ENCODE measurements at regions not wholly inside any gene's neighbourhood (a gene's known extent, or its start where the extent isn't known, plus 50 kb on each side); places are given as distances from the start of the nearest gene placed in this dataset.
A peak's percentile ranks its signal among the peaks of the same experiment; 100 is the strongest.

DNA sequence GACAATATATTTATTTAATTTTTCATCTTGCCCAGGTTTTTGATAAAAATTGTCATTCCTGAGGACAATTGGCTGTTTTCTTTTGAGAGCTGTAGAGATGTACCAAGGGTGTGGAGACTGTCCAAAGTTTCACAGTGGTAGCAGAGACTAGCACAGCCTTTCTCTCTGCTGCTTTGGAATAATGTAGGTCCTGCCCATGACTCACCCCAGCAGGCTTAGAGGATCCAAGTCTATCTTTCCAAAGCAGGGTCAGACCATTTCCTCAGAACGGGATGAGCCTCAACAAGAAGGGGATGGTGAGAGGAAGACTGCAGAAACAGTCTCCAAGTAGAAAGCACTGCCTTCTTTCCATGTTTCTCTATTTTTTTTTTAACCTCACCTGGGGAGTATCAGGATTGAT is 131.5 kb upstream of the RPL34 start:
- Mint-ChIP-seq H3K27ac (no peak overlapping the region), H3K27me3 (no peaks in the 10 kb centered on the region), H3K9me3 (ENCODE audit: low read depth) (peaks cover 7% of the 10 kb centered on the region), H3K4me1 (peaks cover 13% of the 10 kb centered on the region), H3K36me3 (ENCODE audit: low read depth) (no peaks in the 10 kb centered on the region), H3K4me3 (no peak overlapping the region)
- CTCF ChIA-PET = no interaction called here
- DNase-seq (no peak), ATAC-seq (no peak)
- intact Hi-C loops (cut with DNase I, micrococcal nuclease) = no loop called here
- POLR2A ChIA-PET = no interaction called here

DNA sequence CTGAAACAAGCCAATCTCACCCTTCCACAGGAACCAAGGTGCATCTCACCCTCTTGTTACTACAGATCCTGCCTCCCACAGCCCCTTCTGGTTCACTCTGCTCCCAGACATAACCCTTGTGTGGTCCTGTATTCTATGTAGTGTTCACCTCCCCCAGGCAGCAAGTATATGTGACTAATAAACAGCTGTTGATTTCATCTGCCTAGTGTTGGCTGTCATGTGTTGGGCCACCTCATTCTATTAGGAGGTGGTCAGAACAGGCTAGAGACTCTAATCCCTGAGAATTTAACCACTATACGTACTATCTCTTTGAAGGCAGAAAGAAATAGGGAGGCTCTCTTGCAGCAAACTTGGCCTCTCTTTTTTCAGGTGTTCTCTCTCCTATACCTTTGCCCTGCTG is 134.3 kb upstream of the RPL34 start:
- ChIA-PET CTCF (no interaction called here), POLR2A (no interaction called here)
- Mint-ChIP-seq H3K4me1 (peaks cover 34% of the 10 kb centered on the region), H3K36me3 (ENCODE audit: low read depth) (no peaks in the 10 kb centered on the region), H3K9me3 (ENCODE audit: low read depth) (no peaks in the 10 kb centered on the region), H3K4me3 (no peak overlapping the region), H3K27me3 (no peaks in the 10 kb centered on the region), H3K27ac (no peak overlapping the region)
- ATAC-seq (no peak), DNase-seq (no peak)
- intact Hi-C loops (cut with DNase I, micrococcal nuclease) = no loop called here

DNA sequence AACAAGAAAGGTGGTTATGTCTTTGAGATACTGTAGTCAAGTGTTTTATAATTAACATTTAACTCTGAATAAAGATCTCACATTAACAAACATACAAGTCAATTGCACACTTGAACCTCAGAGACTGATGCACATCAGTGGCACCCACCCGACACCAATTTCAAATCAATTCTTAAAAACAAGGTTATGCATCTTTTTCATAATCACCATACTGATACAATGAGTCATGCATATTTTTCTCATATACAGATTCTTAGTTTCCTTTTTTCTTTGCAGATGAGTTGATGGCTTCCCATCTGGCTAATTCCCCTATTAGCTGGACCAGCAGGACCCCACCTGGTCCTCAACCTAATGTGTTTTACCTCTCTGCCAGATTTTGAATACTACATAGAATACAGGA is 136.2 kb upstream of the RPL34 start:
- Mint-ChIP-seq H3K4me3 (no peak overlapping the region), H3K27ac (peak overlapping the region; percentile 28), H3K36me3 (ENCODE audit: low read depth) (no peaks in the 10 kb centered on the region), H3K4me1 (peaks cover 34% of the 10 kb centered on the region), H3K9me3 (ENCODE audit: low read depth) (no peaks in the 10 kb centered on the region), H3K27me3 (no peaks in the 10 kb centered on the region)
- peak; percentile 55 for ATAC-seq
- intact Hi-C loops (cut with DNase I, micrococcal nuclease) = loop anchor here (5.0 kb wide), 2 partner anchors 57 to 317 kb away; partner anchors contain the start of gene LEF1 (in 2 of the 2)
- no peak for DNase-seq
- POLR2A ChIA-PET = no interaction called here
- CTCF ChIA-PET = no interaction called here

DNA sequence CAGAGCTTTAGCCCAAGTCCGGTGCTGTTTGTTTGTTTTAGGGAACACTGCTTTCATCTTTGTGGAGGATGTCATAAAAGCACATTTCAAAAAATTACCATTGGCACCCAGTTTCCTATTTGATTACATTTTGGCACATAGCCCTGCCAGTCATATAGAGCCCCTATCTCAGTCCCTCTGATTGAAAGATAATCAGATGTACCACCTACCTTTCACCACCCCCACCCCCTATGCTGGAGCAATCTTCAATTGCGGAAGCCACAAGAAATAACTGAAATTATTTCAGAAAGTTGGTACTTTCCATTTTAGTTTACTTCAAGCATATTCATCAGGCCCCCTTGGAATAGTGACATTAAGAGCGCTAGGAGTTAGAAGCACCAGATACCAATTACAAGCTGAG is 136.7 kb upstream of the RPL34 start:
- no peaks in the 10 kb centered on the region for H3K36me3 Mint-ChIP-seq (ENCODE audit: low read depth)
- no peaks in the 10 kb centered on the region for H3K9me3 Mint-ChIP-seq (ENCODE audit: low read depth)
- ChIA-PET CTCF (interaction anchor here (1.0 kb wide), 1 partner anchor 89 kb away, joined by 3 read pairs; no protein-coding TSS in a partner anchor), POLR2A (no interaction called here)
- DNase-seq (no peak), ATAC-seq (peak; percentile 35)
- no peak overlapping the region for H3K27ac Mint-ChIP-seq
- peaks cover 34% of the 10 kb centered on the region for H3K4me1 Mint-ChIP-seq
- intact Hi-C loops (cut with DNase I, micrococcal nuclease) = loop anchor here (5.0 kb wide), 2 partner anchors 56 to 316 kb away; partner anchors contain the start of gene LEF1 (in 2 of the 2)
- H3K27me3 Mint-ChIP-seq = no peaks in the 10 kb centered on the region
- H3K4me3 Mint-ChIP-seq = no peak overlapping the region

DNA sequence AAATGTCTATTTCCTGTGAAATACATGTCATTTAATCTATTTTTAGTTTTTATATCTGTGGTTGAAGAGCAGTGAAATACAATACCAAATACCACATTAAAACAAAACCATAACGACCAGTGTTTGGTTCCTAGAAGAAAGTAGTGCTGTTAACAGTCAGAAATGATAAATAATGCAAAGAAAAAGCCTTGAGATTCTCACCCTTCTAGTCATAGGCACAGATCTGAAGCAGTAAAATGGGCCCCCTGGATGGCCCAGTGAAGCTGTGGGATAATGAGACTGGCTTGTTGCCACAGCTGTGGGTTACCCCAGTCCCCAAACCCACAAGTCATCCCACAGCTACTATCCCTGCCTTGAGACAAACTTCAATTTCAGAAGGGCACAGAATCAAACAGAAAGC is 137.3 kb upstream of the RPL34 start:
- H3K9me3 Mint-ChIP-seq (ENCODE audit: low read depth) = no peaks in the 10 kb centered on the region
- H3K27ac Mint-ChIP-seq = no peak overlapping the region
- no peak overlapping the region for H3K4me3 Mint-ChIP-seq
- intact Hi-C loops (cut with DNase I, micrococcal nuclease) = loop anchor here (5.0 kb wide), 2 partner anchors 56 to 316 kb away; partner anchors contain the start of gene LEF1 (in 2 of the 2)
- peak; percentile 68 for ATAC-seq
- POLR2A ChIA-PET = no interaction called here
- CTCF ChIA-PET = interaction anchor here (1.0 kb wide), 1 partner anchor 89 kb away, joined by 3 read pairs; no protein-coding TSS in a partner anchor
- H3K36me3 Mint-ChIP-seq (ENCODE audit: low read depth) = no peaks in the 10 kb centered on the region
- DNase-seq = peak; percentile 58
- H3K4me1 Mint-ChIP-seq = peaks cover 34% of the 10 kb centered on the region
- H3K27me3 Mint-ChIP-seq = no peaks in the 10 kb centered on the region

DNA sequence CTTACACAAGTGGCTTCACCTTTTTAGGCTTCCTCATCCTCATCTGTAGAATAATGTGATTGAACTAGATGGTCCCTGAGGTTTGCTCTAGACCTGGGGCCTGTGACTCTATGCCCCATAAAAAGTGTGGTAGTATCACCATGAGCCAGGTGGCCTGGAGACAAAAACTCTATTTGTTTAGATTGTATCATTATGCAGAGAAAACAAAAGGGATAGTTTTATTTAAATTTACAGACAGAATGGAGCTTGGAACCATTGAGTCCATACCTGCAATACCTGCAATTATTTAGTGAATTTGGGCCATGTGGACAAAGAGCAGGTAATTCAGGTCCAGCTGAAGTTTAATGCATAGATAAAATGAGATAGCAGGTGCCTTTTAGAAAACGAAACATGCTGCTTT is 139.5 kb upstream of the RPL34 start:
- Mint-ChIP-seq H3K27me3 (no peaks in the 10 kb centered on the region), H3K4me3 (no peak overlapping the region), H3K4me1 (peaks cover 34% of the 10 kb centered on the region), H3K36me3 (ENCODE audit: low read depth) (no peaks in the 10 kb centered on the region), H3K27ac (no peak overlapping the region), H3K9me3 (ENCODE audit: low read depth) (no peaks in the 10 kb centered on the region)
- intact Hi-C loops (cut with DNase I, micrococcal nuclease) = loop anchor here (5.0 kb wide), 2 partner anchors 54 to 314 kb away; partner anchors contain the start of gene LEF1 (in 2 of the 2)
- ChIA-PET POLR2A (no interaction called here), CTCF (interaction anchor here (1.0 to 1.4 kb wide), 3 partner anchors 11 to 121 kb away, joined by 4 to 5 read pairs (median 4); no protein-coding TSS in a partner anchor)
- no peak for DNase-seq
- no peak for ATAC-seq

DNA sequence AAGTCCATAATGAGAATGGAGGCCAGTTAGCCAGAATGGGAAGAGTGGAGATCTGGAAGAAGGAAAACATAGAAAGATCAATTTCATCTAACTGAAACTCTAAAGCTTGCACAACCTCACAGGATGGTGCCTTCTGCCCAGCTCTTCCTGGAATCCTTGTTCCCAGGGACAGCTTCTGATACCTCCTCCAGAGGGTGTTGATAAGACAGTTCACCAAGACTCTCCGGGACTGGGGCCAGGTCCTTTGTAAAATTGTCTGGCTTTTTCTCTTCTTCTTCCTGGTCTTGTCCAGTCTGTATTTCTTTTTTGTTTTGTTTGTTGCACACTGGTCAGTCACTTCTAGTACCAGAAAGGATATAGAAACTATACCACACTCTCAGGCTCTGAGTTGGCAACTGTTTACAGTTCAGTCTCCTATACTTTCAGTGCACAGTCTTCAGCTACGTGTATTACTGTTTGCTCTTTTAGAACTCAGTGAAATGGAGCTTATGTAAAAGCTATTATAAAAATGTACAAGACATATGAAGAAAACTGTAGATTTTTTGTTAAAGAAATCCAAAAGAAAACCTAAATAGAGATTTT is 142.8 kb upstream of the RPL34 start:
- intact Hi-C loops (cut with DNase I, micrococcal nuclease) = no loop called here
- CTCF ChIA-PET = interaction anchor here (1.0 to 1.6 kb wide), 3 partner anchors 10 to 136 kb away, joined by 3 to 5 read pairs (median 4); no protein-coding TSS in a partner anchor
- H3K36me3 Mint-ChIP-seq (ENCODE audit: low read depth) = no peaks in the 10 kb centered on the region

DNA sequence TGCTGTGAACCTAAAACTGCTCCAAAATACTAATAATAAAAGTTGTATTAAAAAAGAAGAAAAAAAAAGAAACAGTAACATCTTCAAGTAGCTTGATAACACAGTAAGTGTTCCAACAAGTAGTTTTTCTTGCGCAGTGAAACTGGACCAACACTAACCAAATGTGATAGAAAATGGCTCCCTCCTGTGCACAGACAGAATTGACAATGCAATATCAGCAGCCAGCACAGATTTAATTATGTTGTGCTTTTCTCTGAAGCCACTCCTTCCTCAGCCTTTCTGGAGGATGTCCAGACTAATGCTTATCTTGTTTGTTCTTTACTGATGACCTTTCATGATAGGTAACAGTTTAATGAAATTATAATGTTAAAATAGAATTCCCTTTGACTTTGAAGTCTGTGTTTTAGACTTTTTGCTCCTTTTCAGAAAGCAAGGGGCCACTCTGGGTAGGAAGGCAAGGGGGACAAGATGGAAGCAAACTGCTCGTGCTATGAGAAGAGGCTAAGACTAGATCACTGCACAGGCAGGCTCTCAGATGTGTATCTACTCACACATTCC is 147.1 kb upstream of the RPL34 start:
- H3K27me3 Mint-ChIP-seq = no peaks in the 10 kb centered on the region
- ChIA-PET POLR2A (no interaction called here), CTCF (no interaction called here)
- H3K36me3 Mint-ChIP-seq (ENCODE audit: low read depth) = no peaks in the 10 kb centered on the region
- H3K27ac Mint-ChIP-seq = no peak overlapping the region
- no peak overlapping the region for H3K4me3 Mint-ChIP-seq
- intact Hi-C loops (cut with DNase I, micrococcal nuclease) = no loop called here
- DNase-seq (no peak), ATAC-seq (peak; percentile 36)
- H3K9me3 Mint-ChIP-seq (ENCODE audit: low read depth) = no peaks in the 10 kb centered on the region
- peaks cover 11% of the 10 kb centered on the region for H3K4me1 Mint-ChIP-seq

More for the DNA sequence above, 142.8 kb upstream of the RPL34 start:
- H3K27me3 Mint-ChIP-seq = no peaks in the 10 kb centered on the region
- H3K9me3 Mint-ChIP-seq (ENCODE audit: low read depth) = no peaks in the 10 kb centered on the region
- ATAC-seq (no peak), DNase-seq (no peak)
- H3K4me3 Mint-ChIP-seq = no peak overlapping the region
- POLR2A ChIA-PET = interaction anchor here (0.6 kb wide), 2 partner anchors 440 to 713 kb away, joined by 3 read pairs; no protein-coding TSS in a partner anchor
- H3K27ac Mint-ChIP-seq = no peak overlapping the region
- peaks cover 16% of the 10 kb centered on the region for H3K4me1 Mint-ChIP-seq

DNA sequence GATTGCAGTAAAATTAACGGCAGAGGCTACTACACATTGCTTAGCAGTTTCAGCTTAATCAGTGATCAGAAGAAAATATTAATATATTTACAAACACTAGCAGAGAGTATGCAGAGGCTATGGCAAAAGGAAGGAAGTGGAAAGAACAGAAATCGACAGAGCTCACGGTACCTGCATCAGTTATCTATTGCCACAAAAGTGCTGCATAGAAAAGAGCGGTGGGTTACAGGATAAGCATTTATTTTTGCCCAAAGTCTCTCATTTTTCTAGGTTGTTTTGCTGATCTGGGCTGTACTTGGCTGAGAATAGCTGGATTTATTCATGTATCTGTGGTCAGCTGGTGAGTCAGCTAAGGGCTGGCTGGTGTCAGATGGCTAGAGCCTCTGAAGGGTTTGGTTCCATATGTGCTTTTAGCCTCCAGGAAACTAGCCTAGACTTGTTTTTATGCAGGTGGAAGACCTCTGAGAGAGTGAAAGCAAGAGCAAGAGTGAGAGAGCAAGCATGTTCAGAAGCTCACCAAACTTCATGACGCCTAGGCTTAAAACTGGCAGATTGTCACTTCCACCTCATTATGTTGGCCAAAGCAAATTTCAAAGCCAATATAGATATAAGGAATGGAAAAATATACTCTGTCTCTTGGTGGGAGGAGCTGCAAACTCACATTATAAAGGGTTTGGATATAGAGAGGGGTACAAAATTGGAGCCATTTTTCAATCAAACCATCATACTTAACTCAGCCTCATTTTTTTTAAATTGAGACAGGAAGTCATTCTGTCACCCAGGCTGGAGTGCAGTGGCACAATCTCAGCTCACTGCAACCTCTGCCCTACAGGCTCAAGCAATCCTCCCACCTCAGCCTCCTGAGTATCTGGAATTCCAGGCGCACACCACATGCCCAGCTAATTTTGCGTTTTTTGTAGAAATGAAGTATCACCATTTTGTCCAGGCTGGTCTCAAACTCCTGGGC is 153.2 kb upstream of the RPL34 start:
- ChIA-PET POLR2A (interaction anchor here (0.6 to 1.1 kb wide), 2 partner anchors 352 to 437 kb away, joined by 4 read pairs; no protein-coding TSS in a partner anchor), CTCF (interaction anchor here (0.6 to 1.5 kb wide), 3 partner anchors 11 to 599 kb away, joined by 3 to 5 read pairs (median 3); no protein-coding TSS in a partner anchor)
- peak overlapping the region; percentile 78 for H3K27ac Mint-ChIP-seq
- no peaks in the 10 kb centered on the region for H3K9me3 Mint-ChIP-seq (ENCODE audit: low read depth)
- no peaks in the 10 kb centered on the region for H3K27me3 Mint-ChIP-seq
- intact Hi-C loops (cut with DNase I, micrococcal nuclease) = loop anchor here in 1 of 2 experiments (5.0 kb wide), 1 partner anchor 35 kb away; no protein-coding TSS in a partner anchor
- peak overlapping the region; percentile 33 for H3K4me3 Mint-ChIP-seq
- peak; percentile 41 for DNase-seq
- ATAC-seq = peak; percentile 90
- H3K4me1 Mint-ChIP-seq = peaks cover 33% of the 10 kb centered on the region
- no peaks in the 10 kb centered on the region for H3K36me3 Mint-ChIP-seq (ENCODE audit: low read depth)

DNA sequence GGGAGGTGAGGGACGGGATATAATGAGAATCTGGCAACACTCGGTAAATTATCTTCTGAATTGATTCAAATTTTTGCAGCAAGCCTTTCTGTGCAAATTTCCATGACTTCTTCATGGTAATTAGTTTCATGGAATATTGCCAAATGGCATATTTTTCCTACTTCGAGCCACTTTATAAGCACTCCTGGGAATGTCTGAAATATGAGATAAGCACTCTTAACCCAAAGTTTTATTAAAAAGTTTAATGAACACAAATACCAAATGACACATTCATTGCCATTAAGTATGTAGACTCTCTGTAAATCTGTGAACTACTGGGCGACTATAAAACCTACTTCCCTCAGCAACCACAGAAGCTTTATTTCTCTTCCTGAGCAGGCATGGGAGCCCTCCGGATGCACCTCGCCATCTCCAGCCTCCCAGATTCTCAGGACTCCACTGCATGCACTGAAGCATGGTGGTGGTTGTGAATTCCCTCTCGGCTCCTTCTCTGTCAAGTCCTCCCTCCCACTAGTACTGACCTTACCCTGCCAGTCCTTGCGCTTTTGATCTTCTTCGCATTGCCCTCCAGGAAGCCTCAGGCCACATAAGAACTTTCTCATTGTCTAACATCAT is 154.4 kb upstream of the RPL34 start:
- no peaks in the 10 kb centered on the region for H3K9me3 Mint-ChIP-seq (ENCODE audit: low read depth)
- H3K4me1 Mint-ChIP-seq = peaks cover 33% of the 10 kb centered on the region
- H3K36me3 Mint-ChIP-seq (ENCODE audit: low read depth) = no peaks in the 10 kb centered on the region
- ChIA-PET CTCF (no interaction called here), POLR2A (no interaction called here)
- no peak for DNase-seq
- H3K4me3 Mint-ChIP-seq = no peak overlapping the region
- H3K27ac Mint-ChIP-seq = peak overlapping the region; percentile 35
- intact Hi-C loops (cut with DNase I, micrococcal nuclease) = loop anchor here in 1 of 2 experiments (5.0 kb wide), 1 partner anchor 34 kb away; no protein-coding TSS in a partner anchor
- no peaks in the 10 kb centered on the region for H3K27me3 Mint-ChIP-seq
- ATAC-seq = no peak

DNA sequence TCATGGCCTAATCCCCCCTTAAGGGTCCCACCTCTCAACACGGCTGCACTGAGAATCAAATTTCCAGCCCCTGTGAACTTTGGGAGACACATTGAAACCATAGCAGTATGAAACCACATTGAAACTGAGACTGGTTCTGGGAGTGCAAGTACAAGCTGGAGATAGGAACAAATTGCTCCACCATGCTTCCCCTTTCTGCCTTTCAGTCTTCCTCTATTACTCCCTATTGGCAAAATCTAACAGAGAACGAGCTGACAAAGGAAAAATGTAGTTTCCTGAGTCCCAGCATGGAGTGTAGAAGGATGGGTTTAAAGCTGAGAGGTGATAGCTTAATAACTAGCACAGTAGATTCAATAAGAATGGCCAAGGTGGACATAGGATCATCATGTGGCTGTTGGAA is 161.7 kb upstream of the RPL34 start:
- no peak overlapping the region for H3K4me3 Mint-ChIP-seq
- CTCF ChIA-PET = no interaction called here
- DNase-seq (no peak), ATAC-seq (no peak)
- POLR2A ChIA-PET = no interaction called here
- intact Hi-C loops (cut with DNase I, micrococcal nuclease) = no loop called here
- H3K27me3 Mint-ChIP-seq = peaks cover 2% of the 10 kb centered on the region
- no peaks in the 10 kb centered on the region for H3K4me1 Mint-ChIP-seq
- H3K36me3 Mint-ChIP-seq (ENCODE audit: low read depth) = no peaks in the 10 kb centered on the region
- no peaks in the 10 kb centered on the region for H3K9me3 Mint-ChIP-seq (ENCODE audit: low read depth)
- no peak overlapping the region for H3K27ac Mint-ChIP-seq

All from activated CD4-positive, alpha-beta T cell treated with anti-CD3 and anti-CD28 coated beads for 36 hours (primary cell).